Astrocyte (in vitro differentiated cells and primary cell): ENCODE measurements at regions not wholly inside any gene's neighbourhood (a gene's known extent, or its start where the extent isn't known, plus 50 kb on each side); places are given as distances from the start of the nearest gene placed in this dataset.

ENCODE experiments used
- EZH2 ChIP-seq: IDR thresholded peaks from 2 replicates; pipeline ENCODE4 v1.6.1; 2012; ENCODE audit warnings: mild to moderate bottlenecking, low read length, inconsistent platforms; ENCODE audit not compliant: insufficient read depth
- TF ChIP-seq, protein P1 (sequence below): IDR thresholded peaks from 2 replicates; pipeline ENCODE4 v1.5.1; 2011; ENCODE audit warnings: low read depth, mild to moderate bottlenecking, inconsistent platforms, low read length, moderate library complexity; ENCODE audit not compliant: insufficient read depth

GRCh38 chr19:30897034-30897433 lies 452.2 kb downstream of the TSHZ3 start:
- TF ChIP-seq, protein P1, sequence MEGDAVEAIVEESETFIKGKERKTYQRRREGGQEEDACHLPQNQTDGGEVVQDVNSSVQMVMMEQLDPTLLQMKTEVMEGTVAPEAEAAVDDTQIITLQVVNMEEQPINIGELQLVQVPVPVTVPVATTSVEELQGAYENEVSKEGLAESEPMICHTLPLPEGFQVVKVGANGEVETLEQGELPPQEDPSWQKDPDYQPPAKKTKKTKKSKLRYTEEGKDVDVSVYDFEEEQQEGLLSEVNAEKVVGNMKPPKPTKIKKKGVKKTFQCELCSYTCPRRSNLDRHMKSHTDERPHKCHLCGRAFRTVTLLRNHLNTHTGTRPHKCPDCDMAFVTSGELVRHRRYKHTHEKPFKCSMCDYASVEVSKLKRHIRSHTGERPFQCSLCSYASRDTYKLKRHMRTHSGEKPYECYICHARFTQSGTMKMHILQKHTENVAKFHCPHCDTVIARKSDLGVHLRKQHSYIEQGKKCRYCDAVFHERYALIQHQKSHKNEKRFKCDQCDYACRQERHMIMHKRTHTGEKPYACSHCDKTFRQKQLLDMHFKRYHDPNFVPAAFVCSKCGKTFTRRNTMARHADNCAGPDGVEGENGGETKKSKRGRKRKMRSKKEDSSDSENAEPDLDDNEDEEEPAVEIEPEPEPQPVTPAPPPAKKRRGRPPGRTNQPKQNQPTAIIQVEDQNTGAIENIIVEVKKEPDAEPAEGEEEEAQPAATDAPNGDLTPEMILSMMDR, result no peak
- no peak for TF ChIP-seq EZH2
